Naive thymus-derived CD4-positive, alpha-beta T cell (primary cell): ENCODE measurements at regions not wholly inside any gene's neighbourhood (a gene's known extent, or its start where the extent isn't known, plus 50 kb on each side); places are given as distances from the start of the nearest gene placed in this dataset.

ENCODE experiments used
- ATAC-seq: fragments of 150-1000 bp; cut with Tn5 transposase; 2 replicates; pipeline ENCODE4 v1.10.0; 2021; ENCODE audit warnings: mild to moderate bottlenecking, moderate library complexity
- CTCF ChIA-PET: fragments of 350-600 bp; sonication (Branson Sonifier 250); formaldehyde crosslinking; loops from one replicate; lab custom pipeline; 2021; ENCODE audit warnings: antibody characterized with exemption; lab: Charles Lee
- POLR2A ChIA-PET: fragments of 350-600 bp; sonication (Branson Sonifier 250); formaldehyde crosslinking; loops from one replicate; lab custom pipeline; 2021; ENCODE audit warnings: antibody characterized with exemption, inconsistent platforms; lab: Charles Lee
- DNase-seq, 9 donors: peaks; one replicate each; pipeline versions ENCODE4 v3.0.0 to v3.0.0-alpha.2; 2020 to 2022; ENCODE audit warnings: mixed read lengths in 1 of 9
- H3K27ac ChIP-seq: one replicate; pipeline ENCODE4 v1.7.0; 2013; ENCODE audit warnings: mild to moderate bottlenecking, low read depth, low read length, moderate library complexity
- H3K27me3 ChIP-seq, 2 donors: one replicate each; pipeline ENCODE4 v1.7.0; 2013; ENCODE audit warnings: low read length in 2 of 2, mild to moderate bottlenecking in 2 of 2, moderate library complexity in 2 of 2; ENCODE audit not compliant: control insufficient read depth in 2 of 2, insufficient read depth in 2 of 2
- H3K36me3 ChIP-seq, 3 experiments: 1 replicate in 2 of 3; 2 replicates in 1 of 3; pipeline ENCODE4 v1.7.0; 2013; ENCODE audit warnings: low read length in 3 of 3, mild to moderate bottlenecking in 3 of 3, moderate library complexity in 1 of 3; ENCODE audit not compliant: insufficient read depth in 3 of 3, control insufficient read depth in 2 of 3
- H3K4me1 ChIP-seq, 2 donors: one replicate each; pipeline ENCODE4 v1.7.0; 2013; ENCODE audit warnings: low read length in 2 of 2, mild to moderate bottlenecking in 2 of 2, moderate library complexity in 1 of 2; ENCODE audit not compliant: control insufficient read depth in 2 of 2, insufficient read depth in 2 of 2
- H3K4me3 ChIP-seq: 2 replicates; pipeline ENCODE4 v1.7.0; 2013; ENCODE audit warnings: mild to moderate bottlenecking, low read length
- H3K9me3 ChIP-seq, 3 experiments: 1 replicate in 2 of 3; 2 replicates in 1 of 3; pipeline ENCODE4 v1.7.0; 2013; ENCODE audit warnings: low read length in 3 of 3; ENCODE audit not compliant: control insufficient read depth in 2 of 3
- H3K27ac Mint-ChIP-seq, 9 donors: one replicate each; pipeline ENCODE4 v1.8.0; 2020 to 2022; ENCODE audit warnings: mixed read lengths in 9 of 9, mild to moderate bottlenecking in 8 of 9, moderate library complexity in 5 of 9, inconsistent platforms in 2 of 9
- H3K27me3 Mint-ChIP-seq, 5 donors: one replicate each; pipeline ENCODE4 v1.8.0; 2021 to 2022; ENCODE audit warnings: mixed read lengths in 5 of 5, mild to moderate bottlenecking in 1 of 5
- H3K36me3 Mint-ChIP-seq, 5 donors: one replicate each; pipeline ENCODE4 v1.8.0; 2020 to 2022; ENCODE audit warnings: mixed read lengths in 5 of 5, mild to moderate bottlenecking in 3 of 5, inconsistent platforms in 1 of 5
- H3K4me1 Mint-ChIP-seq, 7 donors: one replicate each; pipeline ENCODE4 v1.8.0; 2020 to 2022; ENCODE audit warnings: mixed read lengths in 7 of 7, mild to moderate bottlenecking in 3 of 7, inconsistent platforms in 1 of 7
- H3K4me3 Mint-ChIP-seq, 10 donors: one replicate each; pipeline ENCODE4 v1.8.0; 2020 to 2022; ENCODE audit warnings: mild to moderate bottlenecking in 10 of 10, mixed read lengths in 10 of 10, moderate library complexity in 6 of 10, inconsistent platforms in 2 of 10
- H3K9me3 Mint-ChIP-seq, 11 donors: one replicate each; pipeline ENCODE4 v1.8.0; 2020 to 2022; ENCODE audit warnings: mixed read lengths in 11 of 11, mild to moderate bottlenecking in 4 of 11, inconsistent platforms in 1 of 11, moderate library complexity in 1 of 11
- intact Hi-C, 2 donors: fragments of 100-400 bp; cut with micrococcal nuclease; formaldehyde crosslinking; loops; one replicate each; pipeline ENCODE4 v1.15.1; 2023

DNA sequence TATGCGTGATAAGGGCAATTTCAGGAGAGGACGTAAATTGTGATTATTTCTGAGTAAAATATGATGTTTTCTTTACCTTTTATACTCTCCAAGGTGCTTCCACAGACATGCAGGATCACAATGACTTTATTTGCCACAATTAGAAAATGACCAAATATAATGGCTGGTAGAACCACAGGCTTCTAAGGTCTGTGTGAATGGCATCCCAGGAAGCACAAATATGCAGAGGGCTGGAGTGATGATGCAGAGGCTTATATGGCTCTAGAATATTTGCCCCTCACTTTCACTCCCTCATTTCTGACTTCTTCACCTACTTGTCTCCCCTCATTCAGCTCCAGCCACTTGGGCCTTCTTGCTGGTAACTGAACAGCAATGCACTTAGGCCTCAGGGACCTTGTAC is 502.1 kb upstream of the MAP3K7 start:
- DNase-seq, result no peak
- intact Hi-C loops, result no loop called here
- Histone ChIP-seq H3K9me3 (no peaks in the 10 kb centered on the region), H3K4me1 (no peaks in the 10 kb centered on the region), H3K27ac (no peak overlapping the region), H3K36me3 (no peaks in the 10 kb centered on the region), H3K4me3 (no peak overlapping the region), H3K27me3 (no peaks in the 10 kb centered on the region)
- Mint-ChIP-seq H3K4me1 (no peaks in the 10 kb centered on the region), H3K27ac (no peak overlapping the region), H3K27me3 (peaks cover 0 to 11% (median 0%) of the 10 kb centered on the region in 5 donors), H3K36me3 (no peaks in the 10 kb centered on the region), H3K4me3 (no peak overlapping the region), H3K9me3 (peaks cover 0 to 4% (median 0%) of the 10 kb centered on the region in 11 donors)
- ChIA-PET CTCF (no interaction called here), POLR2A (no interaction called here)
- ATAC-seq, result no peak

DNA sequence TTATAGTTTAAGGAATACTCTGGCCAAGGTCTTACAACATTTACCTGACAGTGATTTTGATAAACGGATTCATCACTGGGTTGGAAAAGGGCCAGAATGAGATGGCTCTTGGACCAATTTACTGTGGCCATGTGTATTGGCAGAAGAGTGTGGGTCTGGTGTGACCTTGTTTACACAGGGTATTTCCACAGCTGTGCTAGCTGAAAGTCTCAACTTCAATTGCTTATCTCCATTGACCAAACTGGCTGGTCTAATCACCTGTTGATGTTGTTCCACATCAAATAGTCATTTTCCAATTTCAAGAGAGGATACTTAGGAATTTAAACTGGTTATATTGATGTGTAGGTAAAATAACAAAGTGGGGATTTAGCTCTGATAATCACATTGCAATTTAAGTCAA is 501.6 kb upstream of the MAP3K7 start:
- no peak for DNase-seq
- Mint-ChIP-seq H3K27ac (no peak overlapping the region), H3K4me1 (no peaks in the 10 kb centered on the region), H3K9me3 (peaks cover 0 to 4% (median 0%) of the 10 kb centered on the region in 11 donors), H3K27me3 (peaks cover 0 to 11% (median 0%) of the 10 kb centered on the region in 5 donors), H3K4me3 (no peak overlapping the region), H3K36me3 (no peaks in the 10 kb centered on the region)
- no peak for ATAC-seq
- ChIA-PET POLR2A (no interaction called here), CTCF (no interaction called here)
- intact Hi-C loops, result no loop called here
- Histone ChIP-seq H3K9me3 (no peaks in the 10 kb centered on the region), H3K36me3 (no peaks in the 10 kb centered on the region), H3K27ac (no peak overlapping the region), H3K27me3 (no peaks in the 10 kb centered on the region), H3K4me1 (no peaks in the 10 kb centered on the region), H3K4me3 (no peak overlapping the region)

GRCh38 chr6:91087908-91088307 is 501.0 kb upstream of the MAP3K7 start:
- ChIA-PET POLR2A (no interaction called here), CTCF (no interaction called here)
- H3K4me3 Mint-ChIP-seq, result no peak overlapping the region
- DNase-seq (no peak), ATAC-seq (no peak)
- H3K4me1 Mint-ChIP-seq, result no peaks in the 10 kb centered on the region
- Histone ChIP-seq H3K27ac (no peak overlapping the region), H3K4me1 (no peaks in the 10 kb centered on the region), H3K27me3 (no peaks in the 10 kb centered on the region), H3K9me3 (no peaks in the 10 kb centered on the region), H3K36me3 (no peaks in the 10 kb centered on the region), H3K4me3 (no peak overlapping the region)
- intact Hi-C loops, result no loop called here
- no peaks in the 10 kb centered on the region for H3K36me3 Mint-ChIP-seq
- H3K27ac Mint-ChIP-seq, result no peak overlapping the region
- peaks cover 0 to 4% (median 0%) of the 10 kb centered on the region in 11 donors for H3K9me3 Mint-ChIP-seq
- peaks cover 0 to 11% (median 0%) of the 10 kb centered on the region in 5 donors for H3K27me3 Mint-ChIP-seq

GRCh38 chr6:91083211-91083610 is 496.3 kb upstream of the MAP3K7 start:
- ATAC-seq, result no peak

GRCh38 chr6:91082311-91082832 is 495.5 kb upstream of the MAP3K7 start:
- no peak overlapping the region for H3K27ac Mint-ChIP-seq
- peaks cover 0 to 11% (median 0%) of the 10 kb centered on the region in 5 donors for H3K27me3 Mint-ChIP-seq
- ChIA-PET POLR2A (no interaction called here), CTCF (no interaction called here)
- intact Hi-C loops, result no loop called here
- peaks cover 0 to 4% (median 0%) of the 10 kb centered on the region in 7 donors for H3K4me1 Mint-ChIP-seq
- ATAC-seq (no peak), DNase-seq (no peak)
- no peak overlapping the region for H3K27ac ChIP-seq
- H3K36me3 Mint-ChIP-seq, result no peaks in the 10 kb centered on the region
- no peaks in the 10 kb centered on the region for H3K9me3 Mint-ChIP-seq
- no peaks in the 10 kb centered on the region for H3K4me1 ChIP-seq
- no peak overlapping the region for H3K4me3 Mint-ChIP-seq
- H3K4me3 ChIP-seq, result no peak overlapping the region
- no peaks in the 10 kb centered on the region for H3K36me3 ChIP-seq
- H3K9me3 ChIP-seq, result no peaks in the 10 kb centered on the region
- H3K27me3 ChIP-seq, result no peaks in the 10 kb centered on the region

More at GRCh38 chr6:91083211-91083610, 496.3 kb upstream of the MAP3K7 start:
- peaks cover 0 to 4% (median 0%) of the 10 kb centered on the region in 7 donors for H3K4me1 Mint-ChIP-seq
- H3K27me3 Mint-ChIP-seq, result peaks cover 0 to 11% (median 0%) of the 10 kb centered on the region in 5 donors
- no peaks in the 10 kb centered on the region for H3K9me3 Mint-ChIP-seq
- Histone ChIP-seq H3K27me3 (no peaks in the 10 kb centered on the region), H3K4me1 (no peaks in the 10 kb centered on the region), H3K9me3 (no peaks in the 10 kb centered on the region), H3K36me3 (no peaks in the 10 kb centered on the region), H3K27ac (no peak overlapping the region), H3K4me3 (no peak overlapping the region)
- H3K27ac Mint-ChIP-seq, result no peak overlapping the region
- intact Hi-C loops, result no loop called here
- CTCF ChIA-PET, result no interaction called here
- H3K36me3 Mint-ChIP-seq, result no peaks in the 10 kb centered on the region
- no peak overlapping the region for H3K4me3 Mint-ChIP-seq
- DNase-seq, result no peak
- POLR2A ChIA-PET, result no interaction called here

DNA sequence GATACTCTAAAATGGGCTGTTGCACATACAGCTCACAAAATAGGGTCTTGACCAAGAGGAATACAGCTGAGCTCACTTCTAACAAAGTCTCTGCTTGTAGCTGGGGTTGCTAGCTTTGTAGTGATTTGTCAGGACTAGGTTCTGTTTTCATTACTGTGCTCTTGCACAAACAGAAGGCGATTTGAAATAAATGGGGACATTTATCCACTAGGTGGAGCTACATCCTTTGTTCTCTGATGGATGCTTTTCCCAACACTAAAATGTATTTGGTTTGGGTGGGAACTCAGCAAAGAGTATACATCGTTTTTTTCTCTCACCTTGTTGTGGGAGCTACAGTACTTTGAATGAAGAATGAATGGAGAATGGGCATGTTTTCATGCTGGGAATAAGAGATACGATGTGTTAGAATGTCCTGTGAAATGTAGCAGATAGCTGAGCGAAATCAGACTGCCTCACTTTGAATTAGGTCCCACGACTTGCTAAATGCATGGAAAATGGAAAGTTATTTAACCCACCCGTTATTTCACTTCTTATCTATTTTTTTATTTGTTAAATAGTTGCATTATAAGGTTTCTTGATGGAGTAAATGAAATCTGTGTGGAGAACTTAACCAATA is 494.7 kb upstream of the MAP3K7 start:
- Mint-ChIP-seq H3K27ac (no peak overlapping the region), H3K4me1 (peaks cover 0 to 4% (median 0%) of the 10 kb centered on the region in 7 donors), H3K9me3 (no peaks in the 10 kb centered on the region), H3K27me3 (peaks cover 0 to 11% (median 0%) of the 10 kb centered on the region in 5 donors), H3K36me3 (no peaks in the 10 kb centered on the region), H3K4me3 (no peak overlapping the region)
- H3K27me3 ChIP-seq, result no peaks in the 10 kb centered on the region
- ATAC-seq (no peak), DNase-seq (no peak)
- ChIA-PET CTCF (interaction anchor here (1.1 kb wide), 1 partner anchor 23 kb away, joined by 5 read pairs; no protein-coding TSS in a partner anchor), POLR2A (no interaction called here)
- no peaks in the 10 kb centered on the region for H3K36me3 ChIP-seq
- intact Hi-C loops, result loop anchor here in 1 of 2 donors (2.0 kb wide), 1 partner anchor 141 kb away; no protein-coding TSS in a partner anchor
- no peak overlapping the region for H3K4me3 ChIP-seq
- no peaks in the 10 kb centered on the region for H3K9me3 ChIP-seq
- H3K27ac ChIP-seq, result no peak overlapping the region
- no peaks in the 10 kb centered on the region for H3K4me1 ChIP-seq

GRCh38 chr6:91080871-91081270 is 494.0 kb upstream of the MAP3K7 start:
- peaks cover 0 to 11% (median 0%) of the 10 kb centered on the region in 5 donors for H3K27me3 Mint-ChIP-seq
- Histone ChIP-seq H3K9me3 (no peaks in the 10 kb centered on the region), H3K4me3 (no peak overlapping the region), H3K36me3 (no peaks in the 10 kb centered on the region), H3K27me3 (no peaks in the 10 kb centered on the region), H3K27ac (no peak overlapping the region), H3K4me1 (no peaks in the 10 kb centered on the region)
- no peak overlapping the region for H3K27ac Mint-ChIP-seq
- ChIA-PET CTCF (interaction anchor here (1.1 kb wide), 1 partner anchor 24 kb away, joined by 5 read pairs; no protein-coding TSS in a partner anchor), POLR2A (no interaction called here)
- H3K4me3 Mint-ChIP-seq, result no peak overlapping the region
- DNase-seq, result no peak
- no peak for ATAC-seq
- no peaks in the 10 kb centered on the region for H3K36me3 Mint-ChIP-seq
- intact Hi-C loops, result loop anchor here in 1 of 2 donors (2.0 kb wide), 1 partner anchor 140 kb away; no protein-coding TSS in a partner anchor
- H3K4me1 Mint-ChIP-seq, result peaks cover 0 to 4% (median 0%) of the 10 kb centered on the region in 7 donors
- H3K9me3 Mint-ChIP-seq, result no peaks in the 10 kb centered on the region
